K562 (cell line): ENCODE measurements at regions not wholly inside any gene's neighbourhood (a gene's known extent, or its start where the extent isn't known, plus 50 kb on each side); places are given as distances from the start of the nearest gene placed in this dataset.

ENCODE experiments used
- ATAC-seq: fragments of 200-7000 bp; cut with Tn5 transposase; 3 replicates; pipeline ENCODE4 v1.9.1; 2020; ENCODE audit warnings: moderate library complexity
- BruUV-seq: library from RNA; stranded (reverse); fragments of 400-500 nt; replicated peaks from 2 replicates; lab custom pipeline; 2021; lab: Mats Ljungman, UMichigan
- CTCF ChIA-PET: fragments of 300-600 bp; formaldehyde crosslinking; extraction: SDS; loops from one replicate; lab custom pipeline; 2021; ENCODE audit warnings: low intra/inter-chr PET ratio; lab: Yijun Ruan, JAX
- POLR2A ChIA-PET: fragments of 300-600, 350-650 bp; sonication (Branson Sonifier 250); formaldehyde crosslinking; extraction: SDS; loops from one replicate; lab custom pipeline; 2021; ENCODE audit warnings: antibody characterized with exemption, inconsistent platforms; lab: Yijun Ruan, JAX
- DNase-seq, 4 experiments: peaks; one replicate each; pipeline versions ENCODE4 v3.0.0 to v3.0.0-alpha.2; 2011 to 2018; ENCODE audit warnings: low spot score in 3 of 4, mixed read lengths in 3 of 4; ENCODE audit errors: extremely low read depth in 1 of 4
- FAIRE-seq: peaks from 2 replicates; lab custom pipeline; 2011; peaks lifted over from hg19 to GRCh38; lab: Jason Lieb, UNC
- H2AFZ ChIP-seq: 2 replicates; pipeline ENCODE4 v1.6.0; 2011; ENCODE audit warnings: low read depth, low read length, control low read depth, inconsistent platforms
- H3K27ac ChIP-seq: fragments of 200-600 bp; 3 replicates; pipeline ENCODE4 v1.8.0; 2011; ENCODE audit warnings: low read depth, mild to moderate bottlenecking, control low read depth, inconsistent platforms, low read length, moderate library complexity, mixed read lengths; ENCODE audit errors: extremely low read depth
- H3K27me3 ChIP-seq, 2 experiments: fragments of 300-600 bp in 1 of 2; 2 replicates in 1 of 2; 3 replicates in 1 of 2; pipeline versions ENCODE4 v1.6.0 to v1.8.0; 2011; ENCODE audit warnings: inconsistent platforms in 2 of 2, low read length in 2 of 2, mild to moderate bottlenecking in 1 of 2, mixed read lengths in 1 of 2, moderate library complexity in 1 of 2; ENCODE audit not compliant: control insufficient read depth in 2 of 2, insufficient read depth in 2 of 2
- H3K36me3 ChIP-seq: fragments of 300-600 bp; 3 replicates; pipeline ENCODE4 v1.8.0; 2011; ENCODE audit warnings: mild to moderate bottlenecking, low read length, inconsistent platforms; ENCODE audit not compliant: control insufficient read depth, insufficient read depth
- H3K4me1 ChIP-seq, 2 experiments: fragments of 200-600 bp in 1 of 2; replicated peaks in 1 of 2; 2 replicates in 1 of 2; 3 replicates in 1 of 2; pipeline versions ENCODE4 v1.5.1 to v1.8.0; 2011; ENCODE audit warnings: inconsistent platforms in 2 of 2, low read length in 2 of 2, mild to moderate bottlenecking in 1 of 2, mixed read lengths in 1 of 2, moderate library complexity in 1 of 2; ENCODE audit not compliant: control insufficient read depth in 2 of 2, insufficient read depth in 2 of 2
- H3K4me2 ChIP-seq: 2 replicates; pipeline ENCODE4 v1.6.1; 2011; ENCODE audit warnings: low read length, control low read depth, inconsistent platforms, mixed read lengths; ENCODE audit not compliant: insufficient read depth
- H3K4me3 ChIP-seq: fragments of 200-600 bp; sonication (generic), shearing (Covaris generic); 2 replicates; pipeline ENCODE4 v1.5.1; 2016; ENCODE audit warnings: control low read depth, inconsistent platforms
- H3K79me2 ChIP-seq: fragments of 200-600 bp; 3 replicates; pipeline ENCODE4 v1.8.0; 2011; ENCODE audit warnings: low read length, inconsistent platforms; ENCODE audit not compliant: control insufficient read depth, insufficient read depth
- H3K9ac ChIP-seq, 2 experiments: 2 replicates each; pipeline versions ENCODE4 v1.6.0 to v1.6.1; 2011; ENCODE audit warnings: low read depth in 2 of 2, low read length in 2 of 2, control low read depth in 1 of 2, inconsistent platforms in 1 of 2, mild to moderate bottlenecking in 1 of 2, mixed read lengths in 1 of 2; ENCODE audit not compliant: insufficient read depth in 1 of 2
- H3K9me1 ChIP-seq: one replicate; pipeline ENCODE4 v1.6.0; 2011; ENCODE audit warnings: inconsistent platforms, mild to moderate bottlenecking, low read length, moderate library complexity; ENCODE audit not compliant: control insufficient read depth, insufficient read depth
- H3K9me3 ChIP-seq: replicated peaks from 2 replicates; pipeline ENCODE4 v1.5.1; 2011; ENCODE audit warnings: low read depth, low read length, inconsistent platforms; ENCODE audit not compliant: control insufficient read depth, insufficient read depth
- H4K20me1 ChIP-seq: replicated peaks from 2 replicates; pipeline ENCODE4 v1.6.1; 2011; ENCODE audit warnings: low read length, inconsistent platforms, mixed read lengths; ENCODE audit not compliant: control insufficient read depth, insufficient read depth
- CGGBP1 ChIP-seq: fragments of 250-450 bp; sonication (Bioruptor Pico); IDR thresholded peaks from 2 replicates; pipeline ENCODE4 v1.9.0; 2021; ENCODE audit warnings: mild to moderate bottlenecking
- CUX1 ChIP-seq: fragments of 200-800 bp; sonication (Bioruptor generic); IDR thresholded peaks from 2 replicates; pipeline ENCODE4 v1.6.1; 2016; ENCODE audit warnings: missing genetic modification characterization, missing compliant biosample characterization
- HNRNPK ChIP-seq: fragments of 200-400 bp; formaldehyde crosslinking; IDR thresholded peaks from one replicate; pipeline ENCODE4 v1.6.1; 2018; ENCODE audit warnings: mild to moderate bottlenecking, low read depth, low read length; ENCODE audit not compliant: poor library complexity, severe bottlenecking
- NBN ChIP-seq: fragments of 450-650 bp; IDR thresholded peaks from 2 replicates; pipeline ENCODE4 v1.6.1; 2016; ENCODE audit warnings: low read depth, mild to moderate bottlenecking
- POLR3G ChIP-seq: IDR thresholded peaks from 2 replicates; pipeline ENCODE4 v1.6.1; 2011; ENCODE audit not compliant: insufficient read length, insufficient replicate concordance; ENCODE audit errors: extremely low read depth
- RBFOX2 ChIP-seq: fragments of 200-400 bp; formaldehyde crosslinking; IDR thresholded peaks from 2 replicates; pipeline ENCODE4 v1.6.1; 2017; ENCODE audit warnings: low read depth, mild to moderate bottlenecking, low read length, moderate library complexity
- SIX5 ChIP-seq, 2 experiments: IDR thresholded peaks; 2 replicates each; pipeline ENCODE4 v1.6.1; 2011; ENCODE audit warnings: low read length in 2 of 2, borderline replicate concordance in 1 of 2, low read depth in 1 of 2, mild to moderate bottlenecking in 1 of 2, moderate library complexity in 1 of 2; ENCODE audit not compliant: insufficient read depth in 1 of 2
- SREBF1 ChIP-seq: fragments of 150-350 bp; IDR thresholded peaks from 2 replicates; pipeline ENCODE4 v1.6.1; 2014; ENCODE audit warnings: antibody characterized with exemption, low read depth, low read length, borderline replicate concordance
- TFE3 ChIP-seq: fragments of 450-650 bp; formaldehyde crosslinking; IDR thresholded peaks from 2 replicates; pipeline ENCODE4 v1.4.0; 2020; ENCODE audit warnings: mild to moderate bottlenecking, mixed read lengths
- THAP7 ChIP-seq: fragments of 250-450 bp; sonication (Bioruptor Pico); IDR thresholded peaks from 2 replicates; pipeline ENCODE4 v1.5.0; 2021
- ZFP36 ChIP-seq: fragments of 150-350 bp; IDR thresholded peaks from 2 replicates; pipeline ENCODE4 v1.6.1; 2018; ENCODE audit warnings: low read length, low read depth; ENCODE audit not compliant: partially characterized antibody
- ZNF766 ChIP-seq: fragments of 200-800 bp; sonication (Bioruptor generic); conservative IDR thresholded peaks from 2 replicates; pipeline ENCODE4 v1.6.1; 2016; ENCODE audit warnings: missing genetic modification characterization, missing compliant biosample characterization
- WGBS: fragments of 100-300 bp; shearing (Covaris generic); methylation state at CpG from one replicate; pipeline ENCODE4 v1.1.6; 2016; ENCODE audit warnings: low coverage, mixed read lengths; ENCODE audit not compliant: insufficient coverage; ENCODE audit errors: missing lambda C conversion rate; 5-methylcytosine and 5-hydroxymethylcytosine counted together
- in situ Hi-C: fragments of 300-500 bp; cut with MboI; formaldehyde crosslinking; loops from 4 replicates; pipeline ENCODE4 v1.15.0; 2018; ENCODE audit warnings: inconsistent platforms, mixed read lengths
- intact Hi-C: fragments of 100-400 bp; cut with micrococcal nuclease; formaldehyde crosslinking; loops from 2 replicates; pipeline ENCODE4 v1.14.2; 2022

GRCh38 chr2:213233438-213234330 is 50.6 kb upstream of the SPAG16 start:
- H3K4me1 ChIP-seq = no peaks in the 10 kb centered on the region
- H4K20me1 ChIP-seq = no peaks in the 10 kb centered on the region
- ChIA-PET POLR2A (no interaction called here), CTCF (no interaction called here)
- no peak for FAIRE-seq
- H3K9me3 ChIP-seq = no peaks in the 10 kb centered on the region; the same call in 1 of the 2 replicates
- intact Hi-C loops (no loop called here), in situ Hi-C loops (no loop called here)
- no peaks in the 10 kb centered on the region for H3K79me2 ChIP-seq
- 0% methylated on average over 2 of the region's 2 CpGs for WGBS
- H3K9ac ChIP-seq = no peak overlapping the region
- DNase-seq = no peak
- BruUV-seq = no TSS peak
- H3K27me3 ChIP-seq = no peaks in the 10 kb centered on the region
- H3K27ac ChIP-seq = no peak overlapping the region
- ATAC-seq = no peak
- H2AFZ ChIP-seq = no peak overlapping the region
- no peaks in the 10 kb centered on the region for H3K9me1 ChIP-seq
- H3K36me3 ChIP-seq = no peaks in the 10 kb centered on the region
- H3K4me2 ChIP-seq = no peak overlapping the region
- TF ChIP-seq SREBF1 (no peak), SIX5 (IDR thresholded peaks at IDR 0.05; ENCODE audit: borderline replicate concordance in 1 of 2, insufficient read depth in 1 of 2, low read depth in 1 of 2, low read length in 2 of 2) (no peak), POLR3G (no peak), NBN (no peak), CGGBP1 (CRISPR knock-in tag) (no peak), ZNF766 (CRISPR knock-in tag) (no peak), CUX1 (CRISPR knock-in tag) (no peak), THAP7 (CRISPR knock-in tag) (no peak), HNRNPK (no peak), RBFOX2 (no peak), ZFP36 (no peak), TFE3 (CRISPR knock-in tag) (no peak)
- H3K4me3 ChIP-seq = no peak overlapping the region
